Progenitor cell of endocrine pancreas (in vitro differentiated cells): ENCODE measurements at regions not wholly inside any gene's neighbourhood (a gene's known extent, or its start where the extent isn't known, plus 50 kb on each side); places are given as distances from the start of the nearest gene placed in this dataset.
"Not testable (repeated sequence)": the region's sequence is repeated elsewhere in the genome, so short reads cannot be mapped to it uniquely, and the experiment has no call there.

Source experiments
- DNase-seq: peaks from one replicate; pipeline ENCODE4 v3.0.0; 2021; ENCODE audit warnings: low spot score; ENCODE audit not compliant: unreplicated experiment
- H3K27ac Mint-ChIP-seq: 2 replicates; pipeline ENCODE4 v1.8.0; 2021; ENCODE audit warnings: mild to moderate bottlenecking, moderate library complexity, mixed read lengths
- H3K27me3 Mint-ChIP-seq: 2 replicates; pipeline ENCODE4 v1.8.0; 2021; ENCODE audit warnings: mixed read lengths
- H3K36me3 Mint-ChIP-seq: 2 replicates; pipeline ENCODE4 v1.8.0; 2022; ENCODE audit warnings: mixed read lengths; ENCODE audit not compliant: insufficient read depth
- H3K4me1 Mint-ChIP-seq: 2 replicates; pipeline ENCODE4 v1.8.0; 2021; ENCODE audit warnings: low read depth, mixed read lengths
- H3K4me3 Mint-ChIP-seq: 2 replicates; pipeline ENCODE4 v1.8.0; 2021; ENCODE audit warnings: low read depth, mild to moderate bottlenecking, moderate library complexity, mixed read lengths
- H3K9me3 Mint-ChIP-seq: 2 replicates; pipeline ENCODE4 v1.8.0; 2021; ENCODE audit warnings: low read depth, mixed read lengths
- TF ChIP-seq, protein P1 (sequence below): fragments of 200-600 bp; sonication (generic); IDR thresholded peaks from one replicate; pipeline ENCODE4 v1.5.0; 2021; ENCODE audit warnings: antibody characterized with exemption, mild to moderate bottlenecking; ENCODE audit not compliant: unreplicated experiment

DNA sequence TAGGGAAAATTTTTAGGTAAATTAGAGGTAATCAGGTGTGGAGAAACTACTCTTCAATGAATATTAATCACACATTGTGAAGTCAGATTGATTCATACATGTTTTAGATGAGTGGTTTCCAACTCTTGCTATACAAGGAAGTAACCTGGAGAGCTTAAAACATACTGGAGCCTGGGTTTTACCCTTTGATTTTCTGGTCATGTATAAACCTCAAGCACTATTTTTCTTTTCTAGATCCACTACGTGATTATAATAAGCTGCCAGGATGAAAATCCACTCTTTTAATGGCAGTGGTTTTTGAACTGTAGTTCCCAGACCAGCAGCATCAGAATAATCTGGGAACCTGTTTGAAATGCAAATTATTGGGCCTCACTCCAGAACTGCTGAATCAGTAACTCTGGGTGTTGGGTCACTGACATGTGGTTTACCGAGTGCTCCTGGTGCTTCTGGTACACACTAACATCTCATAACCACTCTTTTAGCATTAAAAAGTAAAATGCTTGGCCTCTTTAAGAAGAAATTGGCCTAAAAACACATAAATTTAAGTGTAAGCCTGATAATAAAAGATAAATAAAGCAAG is 63.4 kb downstream of the DCAF12L1 start:
- no peak overlapping the region for H3K27ac Mint-ChIP-seq
- peaks cover 9% of the 10 kb centered on the region for H3K9me3 Mint-ChIP-seq
- DNase-seq = no peak
- H3K4me1 Mint-ChIP-seq = no peaks in the 10 kb centered on the region
- no peak overlapping the region for H3K4me3 Mint-ChIP-seq
- TF ChIP-seq, protein P1, sequence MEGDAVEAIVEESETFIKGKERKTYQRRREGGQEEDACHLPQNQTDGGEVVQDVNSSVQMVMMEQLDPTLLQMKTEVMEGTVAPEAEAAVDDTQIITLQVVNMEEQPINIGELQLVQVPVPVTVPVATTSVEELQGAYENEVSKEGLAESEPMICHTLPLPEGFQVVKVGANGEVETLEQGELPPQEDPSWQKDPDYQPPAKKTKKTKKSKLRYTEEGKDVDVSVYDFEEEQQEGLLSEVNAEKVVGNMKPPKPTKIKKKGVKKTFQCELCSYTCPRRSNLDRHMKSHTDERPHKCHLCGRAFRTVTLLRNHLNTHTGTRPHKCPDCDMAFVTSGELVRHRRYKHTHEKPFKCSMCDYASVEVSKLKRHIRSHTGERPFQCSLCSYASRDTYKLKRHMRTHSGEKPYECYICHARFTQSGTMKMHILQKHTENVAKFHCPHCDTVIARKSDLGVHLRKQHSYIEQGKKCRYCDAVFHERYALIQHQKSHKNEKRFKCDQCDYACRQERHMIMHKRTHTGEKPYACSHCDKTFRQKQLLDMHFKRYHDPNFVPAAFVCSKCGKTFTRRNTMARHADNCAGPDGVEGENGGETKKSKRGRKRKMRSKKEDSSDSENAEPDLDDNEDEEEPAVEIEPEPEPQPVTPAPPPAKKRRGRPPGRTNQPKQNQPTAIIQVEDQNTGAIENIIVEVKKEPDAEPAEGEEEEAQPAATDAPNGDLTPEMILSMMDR = no peak
- H3K27me3 Mint-ChIP-seq = no peaks in the 10 kb centered on the region
- H3K36me3 Mint-ChIP-seq = no peaks in the 10 kb centered on the region

DNA sequence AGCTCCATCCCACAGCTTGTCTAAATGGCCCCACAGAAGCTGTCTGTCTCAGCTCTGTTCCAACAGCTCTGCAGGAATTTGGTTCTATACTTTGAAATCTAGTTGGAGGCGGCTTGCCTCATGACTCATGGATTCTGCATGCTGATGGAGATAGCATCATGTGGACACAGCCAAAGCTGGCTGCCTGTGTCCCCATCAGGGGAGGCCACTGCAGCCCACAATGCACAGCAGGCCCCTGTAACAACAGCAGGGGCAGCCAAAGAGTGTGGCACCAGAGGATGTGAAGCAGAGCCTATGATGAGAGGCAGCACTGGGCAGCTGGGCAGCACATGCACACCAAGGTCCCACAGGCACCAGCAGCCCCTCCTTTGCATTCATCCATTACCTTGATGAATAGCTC is 67.2 kb downstream of the DCAF12L1 start:
- TF ChIP-seq, protein P1 = no peak
- no peak overlapping the region for H3K4me3 Mint-ChIP-seq
- no peaks in the 10 kb centered on the region for H3K36me3 Mint-ChIP-seq
- H3K27me3 Mint-ChIP-seq = no peaks in the 10 kb centered on the region
- DNase-seq = no peak
- peaks cover 8% of the 10 kb centered on the region for H3K9me3 Mint-ChIP-seq
- no peak overlapping the region for H3K27ac Mint-ChIP-seq
- H3K4me1 Mint-ChIP-seq = no peaks in the 10 kb centered on the region

DNA sequence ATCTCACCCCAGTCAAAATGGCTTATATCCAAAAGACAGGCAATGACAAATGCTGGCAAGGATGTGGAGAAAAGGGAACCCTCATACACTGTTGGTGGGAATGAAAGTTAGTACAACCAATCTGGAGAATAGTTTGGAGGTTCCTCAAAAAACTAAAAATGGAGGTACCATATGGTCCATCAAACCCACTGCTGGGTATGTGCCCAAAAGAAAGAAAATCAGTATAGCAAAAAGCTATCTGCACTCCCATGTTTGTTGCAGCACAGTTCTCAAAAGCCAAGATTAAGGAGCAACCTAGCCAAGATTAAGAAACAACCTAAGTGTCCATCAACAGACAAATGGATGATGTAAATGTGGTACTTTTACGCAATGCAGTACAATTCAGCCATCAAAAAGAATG is 70.7 kb downstream of the DCAF12L1 start:
- Mint-ChIP-seq H3K36me3 (no peaks in the 10 kb centered on the region), H3K4me3 (no peak overlapping the region), H3K9me3 (peaks cover 25% of the 10 kb centered on the region), H3K4me1 (no peaks in the 10 kb centered on the region), H3K27ac (no peak overlapping the region), H3K27me3 (no peaks in the 10 kb centered on the region)
- DNase-seq = no peak
- TF ChIP-seq, protein P1 = no peak

DNA sequence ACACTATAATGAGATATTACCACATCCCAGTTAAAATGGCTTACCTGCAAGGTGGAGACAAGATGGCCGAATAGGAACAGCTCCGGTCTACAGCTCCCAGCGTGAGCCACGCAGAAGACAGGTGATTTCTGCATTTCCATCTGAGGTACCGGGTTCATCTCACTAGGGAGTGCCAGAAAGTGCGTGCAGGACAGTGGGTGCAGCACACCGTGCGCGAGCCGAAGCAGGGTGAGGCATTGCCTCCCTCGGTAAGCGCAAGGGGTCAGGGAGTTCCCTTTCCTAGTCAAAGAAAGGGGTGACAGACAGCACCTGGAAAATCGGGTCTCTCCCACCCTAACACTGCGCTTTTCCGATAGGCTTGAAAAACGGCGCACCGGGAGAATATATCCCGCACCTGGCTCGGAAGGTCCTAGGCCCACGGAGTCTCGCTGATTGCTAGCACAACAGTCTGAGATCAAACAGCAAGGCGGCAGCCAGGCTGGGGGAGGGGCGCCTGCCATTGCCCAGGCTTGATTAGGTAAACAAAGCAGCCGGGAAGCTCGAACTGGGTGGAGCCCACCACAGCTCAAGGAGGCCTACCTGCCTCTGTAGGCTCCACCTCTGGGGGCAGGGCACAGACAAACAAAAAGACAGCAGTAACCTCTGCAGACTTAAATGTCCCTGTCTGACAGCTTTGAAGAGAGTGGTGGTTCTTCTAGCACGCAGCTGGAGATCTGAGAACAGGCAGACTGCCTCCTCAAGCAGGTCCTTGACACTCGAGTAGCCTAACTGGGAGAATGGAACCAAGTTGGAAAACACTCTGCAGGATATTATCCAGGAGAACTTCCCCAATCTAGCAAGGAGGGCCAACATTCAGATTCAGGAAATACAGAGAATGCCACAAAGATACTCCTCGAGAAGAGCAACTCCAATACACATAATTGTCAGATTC is 92.5 kb downstream of the DCAF12L1 start:
- Mint-ChIP-seq H3K9me3 (peaks cover 31% of the 10 kb centered on the region), H3K4me3 (peak overlapping the region; percentile 97), H3K36me3 (peaks cover 15% of the 10 kb centered on the region), H3K27ac (peak overlapping the region; percentile 100)
- H3K4me1 Mint-ChIP-seq, H3K27me3 Mint-ChIP-seq: not testable (repeated sequence)
- DNase-seq = peak; percentile 58

DNA sequence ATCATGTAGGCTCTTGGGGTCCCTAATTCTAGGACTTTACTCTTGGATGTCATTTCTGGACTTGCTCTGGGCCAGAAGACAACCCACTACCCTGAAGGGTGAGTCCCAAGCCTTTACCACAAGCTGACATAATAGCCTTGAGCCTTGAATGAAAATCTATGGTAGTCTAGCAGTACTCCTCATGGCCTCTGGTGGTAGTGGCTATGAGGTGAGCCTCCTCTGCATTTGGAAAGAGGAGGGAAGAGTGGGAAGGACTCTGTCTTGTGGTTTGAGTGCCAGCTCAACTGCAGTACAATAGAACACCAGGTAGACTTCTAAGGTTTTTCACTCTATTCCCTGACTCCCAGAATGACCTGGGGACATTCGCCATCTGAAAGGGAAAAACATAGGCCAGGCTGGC is 96.5 kb downstream of the DCAF12L1 start:
- no peak overlapping the region for H3K4me3 Mint-ChIP-seq
- H3K9me3 Mint-ChIP-seq = peaks cover 37% of the 10 kb centered on the region
- H3K27ac Mint-ChIP-seq = no peak overlapping the region
- H3K4me1 Mint-ChIP-seq = peaks cover 3% of the 10 kb centered on the region
- no peaks in the 10 kb centered on the region for H3K27me3 Mint-ChIP-seq
- peaks cover 28% of the 10 kb centered on the region for H3K36me3 Mint-ChIP-seq
- TF ChIP-seq, protein P1 = no peak
- DNase-seq = no peak
